Transverse colon (tissue), 4 donors: ENCODE measurements at regions not wholly inside any gene's neighbourhood (a gene's known extent, or its start where the extent isn't known, plus 50 kb on each side); places are given as distances from the start of the nearest gene placed in this dataset.

ENCODE experiments used
- EP300 ChIP-seq: sonication (generic); formaldehyde crosslinking; IDR thresholded peaks from one replicate; pipeline ENCODE4 v1.6.1; 2017; ENCODE audit warnings: antibody characterized with exemption, low read depth
- POLR2A ChIP-seq: fragments of 450-650 bp; IDR thresholded peaks from one replicate; pipeline ENCODE4 v1.6.1; 2016; ENCODE audit warnings: antibody characterized with exemption, mild to moderate bottlenecking, moderate library complexity
- POLR2AphosphoS5 ChIP-seq, 3 donors: sonication (generic); formaldehyde crosslinking; IDR thresholded peaks; one replicate each; pipeline ENCODE4 v1.6.1; 2016; ENCODE audit warnings: antibody characterized with exemption in 3 of 3
- TF ChIP-seq, protein P1 (sequence below), 5 experiments: fragments of 200-600 bp in 3 of 5; fragments of 450-650 bp in 2 of 5; sonication (generic) in 3 of 5; IDR thresholded peaks; 1 replicate in 2 of 5; 2 replicates in 3 of 5; pipeline ENCODE4 v1.5.1; 2016 to 2017; ENCODE audit warnings: antibody characterized with exemption in 5 of 5, inconsistent platforms in 3 of 5, mild to moderate bottlenecking in 2 of 5, moderate library complexity in 1 of 5

DNA sequence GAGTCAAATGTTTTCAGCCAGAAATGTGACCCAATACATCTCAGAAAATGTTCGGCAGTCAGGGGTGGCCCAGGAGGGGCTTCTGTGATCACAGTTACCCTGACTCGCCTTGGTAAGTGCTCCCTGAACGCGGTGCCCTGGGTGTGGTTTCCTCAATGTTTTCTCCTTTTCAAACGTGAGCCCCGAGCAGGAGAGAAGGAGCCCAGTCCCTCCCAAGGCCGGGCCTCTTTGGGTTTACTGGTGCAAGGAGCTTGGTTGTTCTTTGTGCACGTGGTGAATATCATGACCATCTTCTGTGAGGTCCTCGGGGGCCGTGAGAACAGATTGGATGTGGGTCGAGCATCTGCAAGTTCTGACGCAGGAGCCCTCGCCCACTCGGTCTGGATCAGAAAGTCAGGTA, 55.8 kb upstream of the VIPR2 start:
- TF ChIP-seq, protein P1, sequence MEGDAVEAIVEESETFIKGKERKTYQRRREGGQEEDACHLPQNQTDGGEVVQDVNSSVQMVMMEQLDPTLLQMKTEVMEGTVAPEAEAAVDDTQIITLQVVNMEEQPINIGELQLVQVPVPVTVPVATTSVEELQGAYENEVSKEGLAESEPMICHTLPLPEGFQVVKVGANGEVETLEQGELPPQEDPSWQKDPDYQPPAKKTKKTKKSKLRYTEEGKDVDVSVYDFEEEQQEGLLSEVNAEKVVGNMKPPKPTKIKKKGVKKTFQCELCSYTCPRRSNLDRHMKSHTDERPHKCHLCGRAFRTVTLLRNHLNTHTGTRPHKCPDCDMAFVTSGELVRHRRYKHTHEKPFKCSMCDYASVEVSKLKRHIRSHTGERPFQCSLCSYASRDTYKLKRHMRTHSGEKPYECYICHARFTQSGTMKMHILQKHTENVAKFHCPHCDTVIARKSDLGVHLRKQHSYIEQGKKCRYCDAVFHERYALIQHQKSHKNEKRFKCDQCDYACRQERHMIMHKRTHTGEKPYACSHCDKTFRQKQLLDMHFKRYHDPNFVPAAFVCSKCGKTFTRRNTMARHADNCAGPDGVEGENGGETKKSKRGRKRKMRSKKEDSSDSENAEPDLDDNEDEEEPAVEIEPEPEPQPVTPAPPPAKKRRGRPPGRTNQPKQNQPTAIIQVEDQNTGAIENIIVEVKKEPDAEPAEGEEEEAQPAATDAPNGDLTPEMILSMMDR (IDR thresholded peaks at IDR 0.05), result no peak
- TF ChIP-seq POLR2A, result no peak
- no peak for TF ChIP-seq EP300
- no peak for TF ChIP-seq POLR2AphosphoS5 (IDR thresholded peaks at IDR 0.05)
